CD14-positive monocyte (primary cell): ENCODE measurements at regions not wholly inside any gene's neighbourhood (a gene's known extent, or its start where the extent isn't known, plus 50 kb on each side); places are given as distances from the start of the nearest gene placed in this dataset.

ENCODE experiments used
- DNase-seq, 3 donors: peaks; one replicate each; pipeline ENCODE4 v3.0.0-alpha.2; 2011 to 2022
- H2AFZ ChIP-seq: 2 replicates; pipeline ENCODE4 v1.6.0; 2012; ENCODE audit warnings: mild to moderate bottlenecking, low read depth, low read length, inconsistent platforms; ENCODE audit not compliant: insufficient read depth, poor library complexity, severe bottlenecking
- H3K27ac ChIP-seq, 2 donors: 1 replicate in 1 of 2; 2 replicates in 1 of 2; pipeline ENCODE4 v1.5.1; 2012 to 2013; ENCODE audit warnings: low read length in 2 of 2, control low read depth in 1 of 2, inconsistent platforms in 1 of 2, low read depth in 1 of 2, mild to moderate bottlenecking in 1 of 2
- H3K27me3 ChIP-seq, 2 donors: one replicate each; pipeline versions ENCODE4 v1.6.0 to v1.6.1; 2011 to 2013; ENCODE audit warnings: low read length in 2 of 2; ENCODE audit not compliant: control insufficient read depth in 2 of 2, insufficient read depth in 2 of 2
- H3K36me3 ChIP-seq, 2 donors: replicated peaks in 1 of 2; 1 replicate in 1 of 2; 2 replicates in 1 of 2; pipeline versions ENCODE4 v1.5.1 to v1.6.1; 2012 to 2013; ENCODE audit warnings: low read length in 2 of 2, control low read depth in 1 of 2, inconsistent platforms in 1 of 2, mild to moderate bottlenecking in 1 of 2; ENCODE audit not compliant: insufficient read depth in 2 of 2, control insufficient read depth in 1 of 2
- H3K4me1 ChIP-seq, 2 donors: 1 replicate in 1 of 2; 2 replicates in 1 of 2; pipeline versions ENCODE4 v1.5.1 to v1.6.1; 2012 to 2013; ENCODE audit warnings: low read length in 2 of 2, control low read depth in 1 of 2, inconsistent platforms in 1 of 2, mild to moderate bottlenecking in 1 of 2, moderate library complexity in 1 of 2; ENCODE audit not compliant: insufficient read depth in 2 of 2, control insufficient read depth in 1 of 2
- H3K4me2 ChIP-seq: replicated peaks from 2 replicates; pipeline ENCODE3; 2012; ENCODE audit warnings: low read length, moderate library complexity, mild to moderate bottlenecking; ENCODE audit not compliant: poor library complexity, severe bottlenecking; ENCODE audit errors: extremely low read depth
- H3K4me3 ChIP-seq, 3 experiments: fragments of 200-600 bp in 1 of 3; sonication (generic) in 1 of 3; replicated peaks in 1 of 3; 1 replicate in 2 of 3; 2 replicates in 1 of 3; pipeline ENCODE4 v1.5.1; 2011 to 2013; ENCODE audit warnings: low read length in 3 of 3, mild to moderate bottlenecking in 3 of 3, control low read depth in 2 of 3, low read depth in 2 of 3, inconsistent platforms in 1 of 3, moderate library complexity in 1 of 3
- H3K79me2 ChIP-seq: 2 replicates; pipeline ENCODE4 v1.6.0; 2012; ENCODE audit warnings: mild to moderate bottlenecking, control low read depth, inconsistent platforms, low read length, moderate library complexity; ENCODE audit not compliant: insufficient read depth
- H3K9ac ChIP-seq: 2 replicates; pipeline ENCODE4 v1.6.0; 2017; ENCODE audit warnings: low read length, mild to moderate bottlenecking; ENCODE audit not compliant: insufficient read depth, poor library complexity, severe bottlenecking
- H3K9me3 ChIP-seq, 2 donors: replicated peaks in 1 of 2; 1 replicate in 1 of 2; 2 replicates in 1 of 2; pipeline versions ENCODE4 v1.5.1 to v1.6.1; 2012 to 2013; ENCODE audit warnings: low read length in 2 of 2, control low read depth in 1 of 2; ENCODE audit not compliant: control insufficient read depth in 1 of 2, insufficient read depth in 1 of 2
- H4K20me1 ChIP-seq: 2 replicates; pipeline ENCODE4 v1.6.0; 2012; ENCODE audit warnings: mild to moderate bottlenecking, low read length, control low read depth, moderate library complexity; ENCODE audit not compliant: insufficient read depth
- H3K27ac Mint-ChIP-seq, 7 donors: one replicate each; pipeline ENCODE4 v1.8.0; 2020; ENCODE audit warnings: mild to moderate bottlenecking in 7 of 7, mixed read lengths in 7 of 7, moderate library complexity in 6 of 7, inconsistent platforms in 2 of 7
- H3K27me3 Mint-ChIP-seq, 3 donors: one replicate each; pipeline ENCODE4 v1.8.0; 2021 to 2022; ENCODE audit warnings: low read depth in 3 of 3, mild to moderate bottlenecking in 3 of 3, mixed read lengths in 3 of 3, moderate library complexity in 3 of 3, inconsistent platforms in 1 of 3
- H3K36me3 Mint-ChIP-seq, 2 donors: one replicate each; pipeline ENCODE4 v1.8.0; 2020; ENCODE audit warnings: mixed read lengths in 2 of 2, inconsistent platforms in 1 of 2, mild to moderate bottlenecking in 1 of 2
- H3K4me1 Mint-ChIP-seq: one replicate; pipeline ENCODE4 v1.8.0; 2020; ENCODE audit warnings: mild to moderate bottlenecking, mixed read lengths
- H3K4me3 Mint-ChIP-seq, 2 donors: one replicate each; pipeline ENCODE4 v1.8.0; 2020; ENCODE audit warnings: mild to moderate bottlenecking in 2 of 2, mixed read lengths in 2 of 2, moderate library complexity in 1 of 2
- H3K9me3 Mint-ChIP-seq, 7 donors: one replicate each; pipeline ENCODE4 v1.8.0; 2020 to 2022; ENCODE audit warnings: mixed read lengths in 7 of 7, mild to moderate bottlenecking in 6 of 7, moderate library complexity in 6 of 7, inconsistent platforms in 2 of 7
- WGBS: methylation state at CpG from one replicate; pipeline ENCODE4 v1.1.5; 2013; ENCODE audit warnings: missing lambda C conversion rate; ENCODE audit not compliant: insufficient coverage; 5-methylcytosine and 5-hydroxymethylcytosine counted together
- intact Hi-C, 2 donors: fragments of 100-400 bp; cut with micrococcal nuclease; formaldehyde crosslinking; loops; one replicate each; pipeline versions ENCODE4 v1.15.0 to v1.15.1; 2023
- TF ChIP-seq, protein P1 (sequence below): fragments of 200-600 bp; IDR thresholded peaks from one replicate; pipeline ENCODE4 v1.8.0; 2022; ENCODE audit warnings: antibody characterized with exemption, mild to moderate bottlenecking

DNA sequence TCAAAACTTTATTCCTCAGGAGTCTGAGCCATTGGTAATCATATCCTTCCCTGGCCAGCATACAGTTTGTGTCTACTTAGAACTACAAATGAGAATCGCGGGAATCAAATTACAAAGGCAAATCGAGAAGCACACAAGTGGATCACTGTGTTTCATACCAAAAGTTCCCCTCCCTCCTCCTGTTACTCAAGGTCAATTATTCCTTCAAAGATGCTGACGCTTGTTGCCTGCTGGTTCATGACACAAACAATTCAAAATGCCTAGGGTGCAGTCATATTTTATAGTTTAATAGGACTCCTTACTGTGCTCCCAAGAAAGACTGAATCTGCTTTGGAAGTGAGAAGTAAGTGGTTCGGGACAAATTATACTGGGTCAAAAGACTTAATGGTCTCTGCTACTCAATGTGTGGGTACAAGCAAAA is 93.0 kb upstream of the PBX1 start:
- H3K27ac ChIP-seq, result no peak overlapping the region
- no peak overlapping the region for H3K4me3 ChIP-seq
- TF ChIP-seq, protein P1, sequence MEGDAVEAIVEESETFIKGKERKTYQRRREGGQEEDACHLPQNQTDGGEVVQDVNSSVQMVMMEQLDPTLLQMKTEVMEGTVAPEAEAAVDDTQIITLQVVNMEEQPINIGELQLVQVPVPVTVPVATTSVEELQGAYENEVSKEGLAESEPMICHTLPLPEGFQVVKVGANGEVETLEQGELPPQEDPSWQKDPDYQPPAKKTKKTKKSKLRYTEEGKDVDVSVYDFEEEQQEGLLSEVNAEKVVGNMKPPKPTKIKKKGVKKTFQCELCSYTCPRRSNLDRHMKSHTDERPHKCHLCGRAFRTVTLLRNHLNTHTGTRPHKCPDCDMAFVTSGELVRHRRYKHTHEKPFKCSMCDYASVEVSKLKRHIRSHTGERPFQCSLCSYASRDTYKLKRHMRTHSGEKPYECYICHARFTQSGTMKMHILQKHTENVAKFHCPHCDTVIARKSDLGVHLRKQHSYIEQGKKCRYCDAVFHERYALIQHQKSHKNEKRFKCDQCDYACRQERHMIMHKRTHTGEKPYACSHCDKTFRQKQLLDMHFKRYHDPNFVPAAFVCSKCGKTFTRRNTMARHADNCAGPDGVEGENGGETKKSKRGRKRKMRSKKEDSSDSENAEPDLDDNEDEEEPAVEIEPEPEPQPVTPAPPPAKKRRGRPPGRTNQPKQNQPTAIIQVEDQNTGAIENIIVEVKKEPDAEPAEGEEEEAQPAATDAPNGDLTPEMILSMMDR, result no peak
- H3K27me3 ChIP-seq, result no peaks in the 10 kb centered on the region
- Mint-ChIP-seq H3K9me3 (peaks cover 0 to 4% (median 2%) of the 10 kb centered on the region in 7 donors), H3K27me3 (peaks cover 0 to 2% (median 0%) of the 10 kb centered on the region in 3 donors), H3K4me3 (no peak overlapping the region), H3K36me3 (no peaks in the 10 kb centered on the region), H3K4me1 (no peaks in the 10 kb centered on the region), H3K27ac (no peak overlapping the region)
- no peak overlapping the region for H3K9ac ChIP-seq
- H3K4me1 ChIP-seq, result no peaks in the 10 kb centered on the region
- 88% methylated on average over 3 of the region's 5 CpGs for WGBS
- no peaks in the 10 kb centered on the region for H3K79me2 ChIP-seq
- intact Hi-C loops, result no loop called here
- H3K4me2 ChIP-seq, result no peak overlapping the region
- no peaks in the 10 kb centered on the region for H4K20me1 ChIP-seq
- H2AFZ ChIP-seq, result no peak overlapping the region
- no peaks in the 10 kb centered on the region for H3K9me3 ChIP-seq
- H3K36me3 ChIP-seq, result no peaks in the 10 kb centered on the region
- no peak for DNase-seq

DNA sequence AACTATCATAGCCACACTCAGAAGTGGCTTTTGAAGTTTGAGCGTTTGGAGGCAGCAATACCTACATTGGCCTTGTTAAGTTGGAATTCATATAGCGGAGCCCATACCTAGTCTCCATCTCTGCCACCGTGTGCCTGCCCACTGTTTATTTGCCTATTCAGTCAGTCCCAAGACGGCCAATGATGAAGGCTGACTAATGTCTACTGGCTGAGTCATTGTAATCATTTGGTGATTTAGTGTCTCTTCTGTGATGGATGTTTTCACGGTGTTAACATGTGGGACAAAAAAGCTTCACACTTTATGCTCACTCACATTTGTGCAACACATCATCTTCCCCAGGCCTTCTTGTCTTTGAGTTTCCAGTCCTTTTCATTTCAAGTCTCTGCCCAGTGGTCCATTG is 92.6 kb upstream of the PBX1 start:
- TF ChIP-seq, protein P1, result no peak
- H3K79me2 ChIP-seq, result no peaks in the 10 kb centered on the region
- Mint-ChIP-seq H3K4me1 (no peaks in the 10 kb centered on the region), H3K27ac (no peak overlapping the region), H3K36me3 (no peaks in the 10 kb centered on the region), H3K4me3 (no peak overlapping the region), H3K9me3 (peaks cover 0 to 3% (median 0%) of the 10 kb centered on the region in 7 donors), H3K27me3 (peaks cover 0 to 2% (median 0%) of the 10 kb centered on the region in 3 donors)
- no peaks in the 10 kb centered on the region for H3K9me3 ChIP-seq
- no peak overlapping the region for H3K4me2 ChIP-seq
- no peaks in the 10 kb centered on the region for H3K27me3 ChIP-seq
- WGBS, result 100% methylated on average over 2 of the region's 5 CpGs
- H4K20me1 ChIP-seq, result no peaks in the 10 kb centered on the region
- H3K4me3 ChIP-seq, result no peak overlapping the region
- H3K27ac ChIP-seq, result no peak overlapping the region
- H2AFZ ChIP-seq, result no peak overlapping the region
- H3K4me1 ChIP-seq, result no peaks in the 10 kb centered on the region
- H3K36me3 ChIP-seq, result no peaks in the 10 kb centered on the region
- intact Hi-C loops, result no loop called here
- no peak overlapping the region for H3K9ac ChIP-seq
- no peak for DNase-seq
